Memory B cell (primary cell): ENCODE measurements at regions not wholly inside any gene's neighbourhood (a gene's known extent, or its start where the extent isn't known, plus 50 kb on each side); places are given as distances from the start of the nearest gene placed in this dataset.

Experiments used
- ATAC-seq: fragments of 150-1000 bp; cut with Tn5 transposase; 2 replicates; pipeline ENCODE4 v1.10.0; 2021; ENCODE audit warnings: low read depth, mild to moderate bottlenecking, moderate library complexity
- DNase-seq, 2 donors: peaks; one replicate each; pipeline ENCODE4 v3.0.0; 2022; ENCODE audit warnings: low spot score in 2 of 2
- H3K27ac Mint-ChIP-seq: one replicate; pipeline ENCODE4 v1.8.0; 2022; ENCODE audit warnings: mild to moderate bottlenecking, moderate library complexity, mixed read lengths
- H3K27me3 Mint-ChIP-seq: one replicate; pipeline ENCODE4 v1.8.0; 2022; ENCODE audit warnings: mixed read lengths
- H3K36me3 Mint-ChIP-seq: one replicate; pipeline ENCODE4 v1.8.0; 2022; ENCODE audit warnings: mild to moderate bottlenecking, mixed read lengths
- H3K4me1 Mint-ChIP-seq: one replicate; pipeline ENCODE4 v1.8.0; 2022; ENCODE audit warnings: mixed read lengths
- H3K4me3 Mint-ChIP-seq: one replicate; pipeline ENCODE4 v1.8.0; 2022; ENCODE audit warnings: mild to moderate bottlenecking, moderate library complexity, mixed read lengths
- H3K9me3 Mint-ChIP-seq: one replicate; pipeline ENCODE4 v1.8.0; 2022; ENCODE audit warnings: mixed read lengths

- H3K9me3 Mint-ChIP-seq: peaks cover 2% of the 10 kb centered on the region
- H3K27me3 Mint-ChIP-seq: no peaks in the 10 kb centered on the region
- H3K36me3 Mint-ChIP-seq: no peaks in the 10 kb centered on the region
- H3K4me3 Mint-ChIP-seq: peak overlapping the region; percentile 41
- H3K4me1 Mint-ChIP-seq: peaks cover 6% of the 10 kb centered on the region
- H3K27ac Mint-ChIP-seq: no peak overlapping the region
- ATAC-seq (no peak), DNase-seq (no peak)
Observed at GRCh38 chrX:113759422-113759821, 824.5 kb upstream of the HTR2C start.

- peaks cover 22% of the 10 kb centered on the region for H3K4me1 Mint-ChIP-seq
- H3K4me3 Mint-ChIP-seq: peak overlapping the region; percentile 57
- ATAC-seq: peak; percentile 59
- DNase-seq: no peak
- peak overlapping the region; percentile 61 for H3K27ac Mint-ChIP-seq
- no peaks in the 10 kb centered on the region for H3K27me3 Mint-ChIP-seq
- H3K36me3 Mint-ChIP-seq: peaks cover 3% of the 10 kb centered on the region
- peaks cover 5% of the 10 kb centered on the region for H3K9me3 Mint-ChIP-seq
Observed at GRCh38 chrX:113747274-113747973, 836.5 kb upstream of the HTR2C start.

GRCh38 chrX:113743069-113743468, 840.8 kb upstream of the HTR2C start:
- Mint-ChIP-seq H3K9me3 (peaks cover 3% of the 10 kb centered on the region), H3K36me3 (peaks cover 2% of the 10 kb centered on the region), H3K27ac (peak overlapping the region; percentile 90), H3K4me1 (peaks cover 22% of the 10 kb centered on the region), H3K4me3 (no peak overlapping the region), H3K27me3 (no peaks in the 10 kb centered on the region)
- peak in 1 of 2 donors; percentile 20 for DNase-seq
- ATAC-seq: peak; percentile 84

GRCh38 chrX:113741744-113742143, 842.1 kb upstream of the HTR2C start:
- ATAC-seq (no peak), DNase-seq (no peak)
- H3K27me3 Mint-ChIP-seq: no peaks in the 10 kb centered on the region
- peaks cover 2% of the 10 kb centered on the region for H3K36me3 Mint-ChIP-seq
- no peak overlapping the region for H3K27ac Mint-ChIP-seq
- peaks cover 3% of the 10 kb centered on the region for H3K9me3 Mint-ChIP-seq
- peaks cover 20% of the 10 kb centered on the region for H3K4me1 Mint-ChIP-seq
- no peak overlapping the region for H3K4me3 Mint-ChIP-seq

- Mint-ChIP-seq H3K27ac (no peak overlapping the region), H3K4me3 (no peak overlapping the region), H3K9me3 (peaks cover 4% of the 10 kb centered on the region), H3K4me1 (peaks cover 12% of the 10 kb centered on the region), H3K27me3 (no peaks in the 10 kb centered on the region), H3K36me3 (peaks cover 2% of the 10 kb centered on the region)
- DNase-seq: no peak
- ATAC-seq: no peak
Observed at GRCh38 chrX:113728937-113729336, 854.9 kb upstream of the HTR2C start.

GRCh38 chrX:113726898-113727297, 857.0 kb upstream of the HTR2C start:
- Mint-ChIP-seq H3K27me3 (no peaks in the 10 kb centered on the region), H3K4me1 (peaks cover 12% of the 10 kb centered on the region)
- no peak for ATAC-seq

GRCh38 chrX:113726466-113726865, 857.4 kb upstream of the HTR2C start:
- Mint-ChIP-seq H3K36me3 (peaks cover 2% of the 10 kb centered on the region), H3K4me3 (no peak overlapping the region), H3K27ac (no peak overlapping the region), H3K9me3 (no peaks in the 10 kb centered on the region), H3K4me1 (peaks cover 12% of the 10 kb centered on the region), H3K27me3 (no peaks in the 10 kb centered on the region)
- ATAC-seq (no peak), DNase-seq (no peak)

More at GRCh38 chrX:113726898-113727297, 857.0 kb upstream of the HTR2C start:
- H3K4me3 Mint-ChIP-seq: no peak overlapping the region
- no peak overlapping the region for H3K27ac Mint-ChIP-seq
- H3K36me3 Mint-ChIP-seq: peaks cover 2% of the 10 kb centered on the region
- no peak for DNase-seq
- H3K9me3 Mint-ChIP-seq: no peaks in the 10 kb centered on the region

- H3K36me3 Mint-ChIP-seq: peaks cover 2% of the 10 kb centered on the region
- peak overlapping the region; percentile 64 for H3K4me3 Mint-ChIP-seq
- H3K4me1 Mint-ChIP-seq: peaks cover 12% of the 10 kb centered on the region
- H3K27ac Mint-ChIP-seq: no peak overlapping the region
- ATAC-seq: peak; percentile 37
- H3K9me3 Mint-ChIP-seq: no peaks in the 10 kb centered on the region
- DNase-seq: no peak
- no peaks in the 10 kb centered on the region for H3K27me3 Mint-ChIP-seq
Observed at GRCh38 chrX:113726009-113726408, 857.9 kb upstream of the HTR2C start.

GRCh38 chrX:113699939-113700338, 859.3 kb upstream of the AMOT start:
- ATAC-seq (no peak), DNase-seq (no peak)
- Mint-ChIP-seq H3K9me3 (no peaks in the 10 kb centered on the region), H3K36me3 (no peaks in the 10 kb centered on the region), H3K27ac (no peak overlapping the region), H3K4me3 (no peak overlapping the region), H3K4me1 (no peaks in the 10 kb centered on the region), H3K27me3 (no peaks in the 10 kb centered on the region)

GRCh38 chrX:113675278-113675677, 834.6 kb upstream of the AMOT start:
- no peaks in the 10 kb centered on the region for H3K9me3 Mint-ChIP-seq
- H3K27ac Mint-ChIP-seq: no peak overlapping the region
- no peaks in the 10 kb centered on the region for H3K36me3 Mint-ChIP-seq
- H3K4me3 Mint-ChIP-seq: no peak overlapping the region
- ATAC-seq: no peak
- no peaks in the 10 kb centered on the region for H3K4me1 Mint-ChIP-seq
- H3K27me3 Mint-ChIP-seq: no peaks in the 10 kb centered on the region
- no peak for DNase-seq

GRCh38 chrX:113651306-113651705, 810.7 kb upstream of the AMOT start:
- H3K9me3 Mint-ChIP-seq: no peaks in the 10 kb centered on the region
- H3K36me3 Mint-ChIP-seq: no peaks in the 10 kb centered on the region
- H3K4me3 Mint-ChIP-seq: no peak overlapping the region
- no peaks in the 10 kb centered on the region for H3K27me3 Mint-ChIP-seq
- ATAC-seq (no peak), DNase-seq (no peak)
- H3K4me1 Mint-ChIP-seq: no peaks in the 10 kb centered on the region
- H3K27ac Mint-ChIP-seq: no peak overlapping the region

GRCh38 chrX:113644426-113644825, 803.8 kb upstream of the AMOT start:
- DNase-seq (no peak), ATAC-seq (no peak)
- Mint-ChIP-seq H3K27ac (no peak overlapping the region), H3K4me1 (no peaks in the 10 kb centered on the region), H3K4me3 (no peak overlapping the region), H3K36me3 (no peaks in the 10 kb centered on the region), H3K27me3 (no peaks in the 10 kb centered on the region), H3K9me3 (peaks cover 5% of the 10 kb centered on the region)

GRCh38 chrX:113634565-113634964, 793.9 kb upstream of the AMOT start:
- Mint-ChIP-seq H3K4me3 (no peak overlapping the region), H3K9me3 (no peaks in the 10 kb centered on the region), H3K27me3 (no peaks in the 10 kb centered on the region), H3K36me3 (no peaks in the 10 kb centered on the region), H3K4me1 (peaks cover 3% of the 10 kb centered on the region), H3K27ac (no peak overlapping the region)
- DNase-seq (no peak), ATAC-seq (no peak)

- no peaks in the 10 kb centered on the region for H3K9me3 Mint-ChIP-seq
- ATAC-seq (no peak), DNase-seq (no peak)
- no peak overlapping the region for H3K4me3 Mint-ChIP-seq
- no peaks in the 10 kb centered on the region for H3K36me3 Mint-ChIP-seq
- H3K27ac Mint-ChIP-seq: no peak overlapping the region
- peaks cover 4% of the 10 kb centered on the region for H3K4me1 Mint-ChIP-seq
- H3K27me3 Mint-ChIP-seq: no peaks in the 10 kb centered on the region
Observed at GRCh38 chrX:113629326-113629725, 788.7 kb upstream of the AMOT start.
